Loucy (cell line): ENCODE measurements at regions not wholly inside any gene's neighbourhood (a gene's known extent, or its start where the extent isn't known, plus 50 kb on each side); places are given as distances from the start of the nearest gene placed in this dataset.

Source experiments
- H2AFZ ChIP-seq: fragments of 200-600 bp; sonication (generic); 2 replicates; pipeline ENCODE4 v1.6.0; 2016; ENCODE audit warnings: antibody characterized with exemption, mild to moderate bottlenecking, low read length, moderate library complexity
- H3F3A ChIP-seq: fragments of 200-600 bp; 2 replicates; pipeline ENCODE4 v1.6.0; 2016; ENCODE audit warnings: antibody characterized with exemption, low read depth, mild to moderate bottlenecking
- H3K27me3 ChIP-seq: fragments of 200-600 bp; sonication (generic); 2 replicates; pipeline ENCODE4 v1.6.1; 2014; ENCODE audit warnings: low read length, mild to moderate bottlenecking; ENCODE audit not compliant: insufficient read depth, poor library complexity, severe bottlenecking
- H3K36me3 ChIP-seq: fragments of 200-600 bp; sonication (generic); 2 replicates; pipeline ENCODE4 v1.6.1; 2016; ENCODE audit warnings: low read length; ENCODE audit not compliant: insufficient read depth
- H3K4me1 ChIP-seq: fragments of 200-600 bp; sonication (generic); 2 replicates; pipeline ENCODE4 v1.5.1; 2014; ENCODE audit warnings: low read length, mild to moderate bottlenecking; ENCODE audit not compliant: insufficient read depth, poor library complexity, severe bottlenecking
- H3K4me2 ChIP-seq: fragments of 200-600 bp; sonication (generic); 2 replicates; pipeline ENCODE4 v1.6.0; 2014; ENCODE audit warnings: antibody characterized with exemption, low read length, low read depth, mild to moderate bottlenecking; ENCODE audit not compliant: poor library complexity, severe bottlenecking
- H3K4me3 ChIP-seq: fragments of 200-600 bp; sonication (generic); 2 replicates; pipeline ENCODE4 v1.5.1; 2014; ENCODE audit warnings: low read length, mild to moderate bottlenecking, mixed read lengths; ENCODE audit not compliant: poor library complexity, severe bottlenecking
- H3K79me2 ChIP-seq: fragments of 200-600 bp; sonication (generic); 2 replicates; pipeline ENCODE4 v1.6.1; 2014; ENCODE audit warnings: low read length; ENCODE audit not compliant: insufficient read depth
- H3K9ac ChIP-seq: fragments of 200-600 bp; sonication (generic); 2 replicates; pipeline ENCODE4 v1.6.0; 2014; ENCODE audit warnings: mild to moderate bottlenecking, low read depth, low read length, moderate library complexity; ENCODE audit not compliant: poor library complexity, severe bottlenecking
- H3K9me2 ChIP-seq: fragments of 200-600 bp; sonication (generic); replicated peaks from 2 replicates; pipeline ENCODE4 v1.6.1; 2016; ENCODE audit warnings: low read depth, low read length, mixed read lengths
- H3K9me3 ChIP-seq: fragments of 200-600 bp; sonication (generic); 2 replicates; pipeline ENCODE4 v1.6.1; 2014; ENCODE audit warnings: mild to moderate bottlenecking, antibody characterized with exemption, low read length, low read depth; ENCODE audit not compliant: insufficient read depth
- H4K20me1 ChIP-seq: fragments of 200-600 bp; sonication (generic); 2 replicates; pipeline ENCODE4 v1.6.0; 2014; ENCODE audit warnings: antibody characterized with exemption, low read length, mild to moderate bottlenecking; ENCODE audit not compliant: insufficient read depth, poor library complexity, severe bottlenecking
- EZH2phosphoT487 ChIP-seq: fragments of 200-600 bp; IDR thresholded peaks from 2 replicates; pipeline ENCODE4 v1.6.1; 2018; ENCODE audit warnings: antibody characterized with exemption, mild to moderate bottlenecking, moderate library complexity, borderline replicate concordance
- TF ChIP-seq, protein P1 (sequence below): fragments of 200-600 bp; sonication (generic); conservative IDR thresholded peaks from 2 replicates; pipeline ENCODE4 v1.5.1; 2014; ENCODE audit warnings: mild to moderate bottlenecking, antibody characterized with exemption, low read length

DNA sequence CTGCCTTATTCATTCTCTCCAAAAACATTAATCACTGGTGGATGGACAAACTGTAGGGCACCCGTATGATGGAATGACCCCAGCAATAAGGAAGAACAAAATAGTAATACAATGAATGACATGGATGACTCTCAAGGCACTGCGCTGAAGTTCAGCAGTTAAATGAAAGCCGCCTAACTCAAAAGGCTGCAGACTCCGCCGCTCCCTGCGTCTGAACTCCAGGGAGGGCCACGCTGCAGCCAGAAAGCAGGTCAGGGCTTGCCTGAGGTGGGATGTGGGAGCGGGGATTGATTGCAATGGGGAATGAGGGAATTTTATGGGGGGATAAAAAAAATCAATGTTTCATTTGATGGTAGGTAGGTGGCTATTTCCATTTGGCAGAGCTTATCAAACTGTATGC is 86.5 kb upstream of the LAPTM4A start:
- TF ChIP-seq, protein P1, sequence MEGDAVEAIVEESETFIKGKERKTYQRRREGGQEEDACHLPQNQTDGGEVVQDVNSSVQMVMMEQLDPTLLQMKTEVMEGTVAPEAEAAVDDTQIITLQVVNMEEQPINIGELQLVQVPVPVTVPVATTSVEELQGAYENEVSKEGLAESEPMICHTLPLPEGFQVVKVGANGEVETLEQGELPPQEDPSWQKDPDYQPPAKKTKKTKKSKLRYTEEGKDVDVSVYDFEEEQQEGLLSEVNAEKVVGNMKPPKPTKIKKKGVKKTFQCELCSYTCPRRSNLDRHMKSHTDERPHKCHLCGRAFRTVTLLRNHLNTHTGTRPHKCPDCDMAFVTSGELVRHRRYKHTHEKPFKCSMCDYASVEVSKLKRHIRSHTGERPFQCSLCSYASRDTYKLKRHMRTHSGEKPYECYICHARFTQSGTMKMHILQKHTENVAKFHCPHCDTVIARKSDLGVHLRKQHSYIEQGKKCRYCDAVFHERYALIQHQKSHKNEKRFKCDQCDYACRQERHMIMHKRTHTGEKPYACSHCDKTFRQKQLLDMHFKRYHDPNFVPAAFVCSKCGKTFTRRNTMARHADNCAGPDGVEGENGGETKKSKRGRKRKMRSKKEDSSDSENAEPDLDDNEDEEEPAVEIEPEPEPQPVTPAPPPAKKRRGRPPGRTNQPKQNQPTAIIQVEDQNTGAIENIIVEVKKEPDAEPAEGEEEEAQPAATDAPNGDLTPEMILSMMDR, result no peak
- TF ChIP-seq EZH2phosphoT487, result no peak
- no peaks in the 10 kb centered on the region for H4K20me1 ChIP-seq
- H3K9me3 ChIP-seq, result no peaks in the 10 kb centered on the region
- H3K4me2 ChIP-seq, result no peak overlapping the region
- no peaks in the 10 kb centered on the region for H3K79me2 ChIP-seq
- no peaks in the 10 kb centered on the region for H3K4me1 ChIP-seq
- no peaks in the 10 kb centered on the region for H3K27me3 ChIP-seq
- no peaks in the 10 kb centered on the region for H3F3A ChIP-seq
- H3K36me3 ChIP-seq, result no peaks in the 10 kb centered on the region
- H3K9ac ChIP-seq, result no peak overlapping the region
- H2AFZ ChIP-seq, result no peak overlapping the region
- no peak overlapping the region for H3K4me3 ChIP-seq
- no peaks in the 10 kb centered on the region for H3K9me2 ChIP-seq

DNA sequence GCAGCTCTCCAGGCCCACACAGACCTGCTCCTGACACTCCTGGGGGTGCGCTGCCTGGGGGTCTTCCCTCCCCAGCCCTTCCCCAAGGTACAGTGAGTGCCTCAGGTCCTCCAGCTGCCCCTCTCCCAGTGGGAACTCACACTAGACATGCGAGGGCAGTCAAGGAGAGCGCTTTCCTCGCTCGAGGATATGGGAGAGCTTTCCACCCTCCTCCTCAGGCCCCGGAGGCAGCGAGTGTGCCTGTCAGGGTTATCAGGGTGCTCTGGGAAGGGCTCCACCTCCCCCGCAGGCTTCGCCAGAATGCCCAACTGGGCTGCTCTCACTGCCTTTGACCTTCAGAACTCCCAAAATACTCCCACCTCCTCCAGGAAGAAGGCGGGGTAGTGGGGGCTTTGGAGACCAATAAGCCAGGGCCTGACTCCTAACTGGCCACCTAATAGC is 85.7 kb upstream of the LAPTM4A start:
- no peak for TF ChIP-seq EZH2phosphoT487
- TF ChIP-seq, protein P1, result no peak
- Histone ChIP-seq H3K4me2 (no peak overlapping the region), H3K4me3 (no peak overlapping the region), H3K79me2 (no peaks in the 10 kb centered on the region), H3K4me1 (no peaks in the 10 kb centered on the region), H2AFZ (no peak overlapping the region), H3K9me2 (no peaks in the 10 kb centered on the region), H3K9me3 (no peaks in the 10 kb centered on the region), H3F3A (no peaks in the 10 kb centered on the region), H3K27me3 (no peaks in the 10 kb centered on the region), H3K9ac (no peak overlapping the region), H3K36me3 (no peaks in the 10 kb centered on the region), H4K20me1 (no peaks in the 10 kb centered on the region)

DNA sequence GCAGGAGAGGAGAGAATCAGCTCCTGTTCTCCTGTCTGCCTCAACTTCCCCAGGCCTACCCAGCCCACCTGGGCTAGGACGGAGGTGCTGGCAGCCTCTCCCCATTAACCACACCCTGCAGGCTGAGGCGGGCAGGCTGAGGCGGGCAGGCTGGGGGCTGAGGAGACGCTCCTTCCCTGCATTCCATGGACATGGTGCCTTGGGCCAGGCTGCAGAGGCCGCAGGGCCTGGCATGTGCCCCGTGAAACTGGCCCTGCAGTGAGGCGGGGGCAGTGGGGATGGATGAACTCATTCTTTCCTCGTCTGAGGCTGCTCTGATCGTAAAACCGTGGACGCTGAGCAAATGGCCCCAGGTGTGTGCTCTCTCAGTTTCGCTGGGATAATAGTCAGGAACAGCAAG is 84.7 kb upstream of the LAPTM4A start:
- H3K4me3 ChIP-seq, result no peak overlapping the region
- no peaks in the 10 kb centered on the region for H3K79me2 ChIP-seq
- no peaks in the 10 kb centered on the region for H3K4me1 ChIP-seq
- no peaks in the 10 kb centered on the region for H3K9me2 ChIP-seq
- H3K9ac ChIP-seq, result no peak overlapping the region
- no peaks in the 10 kb centered on the region for H3F3A ChIP-seq
- H4K20me1 ChIP-seq, result no peaks in the 10 kb centered on the region
- no peak overlapping the region for H3K4me2 ChIP-seq
- H3K27me3 ChIP-seq, result no peaks in the 10 kb centered on the region
- no peaks in the 10 kb centered on the region for H3K36me3 ChIP-seq
- H3K9me3 ChIP-seq, result no peaks in the 10 kb centered on the region
- no peak overlapping the region for H2AFZ ChIP-seq
- TF ChIP-seq, protein P1, result no peak
